Neural progenitor cell (in vitro differentiated cells): ENCODE measurements at regions not wholly inside any gene's neighbourhood (a gene's known extent, or its start where the extent isn't known, plus 50 kb on each side); places are given as distances from the start of the nearest gene placed in this dataset.

ENCODE experiments used
- DNase-seq: peaks from one replicate; pipeline ENCODE4 v3.0.0-alpha.2; 2016; ENCODE audit warnings: low spot score
- H2AFZ ChIP-seq: fragments of 200-600 bp; sonication (generic); replicated peaks from 2 replicates; pipeline ENCODE4 v1.6.1; 2016; ENCODE audit warnings: antibody characterized with exemption
- H3F3A ChIP-seq: fragments of 200-600 bp; sonication (generic); 2 replicates; pipeline ENCODE4 v1.6.1; 2016; ENCODE audit warnings: antibody characterized with exemption, low read depth
- H3K27ac ChIP-seq: fragments of 200-600 bp; sonication (generic); 2 replicates; pipeline ENCODE4 v1.5.1; 2016; ENCODE audit warnings: mild to moderate bottlenecking
- H3K27me3 ChIP-seq: fragments of 200-600 bp; sonication (generic); 2 replicates; pipeline ENCODE4 v1.6.1; 2016; ENCODE audit warnings: mild to moderate bottlenecking, moderate library complexity
- H3K36me3 ChIP-seq: fragments of 200-600 bp; sonication (generic); 2 replicates; pipeline ENCODE4 v1.5.1; 2016
- H3K4me1 ChIP-seq: fragments of 200-600 bp; sonication (generic); 2 replicates; pipeline ENCODE4 v1.6.1; 2016; ENCODE audit warnings: mixed run types
- H3K4me2 ChIP-seq: fragments of 200-600 bp; sonication (generic); 2 replicates; pipeline ENCODE4 v1.6.1; 2016
- H3K4me3 ChIP-seq: fragments of 200-600 bp; sonication (generic); 2 replicates; pipeline ENCODE4 v1.5.1; 2016
- H3K79me2 ChIP-seq: fragments of 200-600 bp; sonication (generic); 2 replicates; pipeline ENCODE4 v1.6.1; 2016; ENCODE audit warnings: low read depth
- H3K9ac ChIP-seq: fragments of 200-600 bp; sonication (generic); 2 replicates; pipeline ENCODE4 v1.6.1; 2016
- H3K9me3 ChIP-seq: fragments of 200-600 bp; sonication (generic); 2 replicates; pipeline ENCODE4 v1.5.1; 2016; ENCODE audit warnings: low read depth
- H4K20me1 ChIP-seq: fragments of 200-600 bp; sonication (generic); 2 replicates; pipeline ENCODE4 v1.6.1; 2016; ENCODE audit warnings: low read depth
- H3K27ac Mint-ChIP-seq: 3 replicates; pipeline ENCODE4 v1.8.0; 2021; ENCODE audit warnings: mixed read lengths
- H3K27me3 Mint-ChIP-seq: 2 replicates; pipeline ENCODE4 v1.8.0; 2022; ENCODE audit warnings: low read depth, mild to moderate bottlenecking, inconsistent platforms, moderate library complexity, mixed read lengths; ENCODE audit not compliant: insufficient read depth
- H3K36me3 Mint-ChIP-seq: 3 replicates; pipeline ENCODE4 v1.8.0; 2021; ENCODE audit warnings: mixed read lengths
- H3K4me1 Mint-ChIP-seq: 3 replicates; pipeline ENCODE4 v1.8.0; 2021; ENCODE audit warnings: mixed read lengths
- H3K4me3 Mint-ChIP-seq: 3 replicates; pipeline ENCODE4 v1.8.0; 2021; ENCODE audit warnings: mild to moderate bottlenecking, moderate library complexity, mixed read lengths
- H3K9me3 Mint-ChIP-seq: 3 replicates; pipeline ENCODE4 v1.8.0; 2020; ENCODE audit warnings: mixed read lengths
- EZH2 ChIP-seq: fragments of 200-600 bp; sonication (generic); IDR thresholded peaks from 2 replicates; pipeline ENCODE4 v1.6.1; 2017; ENCODE audit warnings: antibody characterized with exemption, mild to moderate bottlenecking, moderate library complexity
- EZH2phosphoT487 ChIP-seq: fragments of 200-600 bp; sonication (generic); IDR thresholded peaks from 2 replicates; pipeline ENCODE4 v1.6.1; 2017; ENCODE audit warnings: antibody characterized with exemption
- TF ChIP-seq, protein P1 (sequence below): fragments of 200-600 bp; sonication (generic); IDR thresholded peaks from 2 replicates; pipeline ENCODE4 v1.5.1; 2017; ENCODE audit warnings: antibody characterized with exemption, mild to moderate bottlenecking

DNA sequence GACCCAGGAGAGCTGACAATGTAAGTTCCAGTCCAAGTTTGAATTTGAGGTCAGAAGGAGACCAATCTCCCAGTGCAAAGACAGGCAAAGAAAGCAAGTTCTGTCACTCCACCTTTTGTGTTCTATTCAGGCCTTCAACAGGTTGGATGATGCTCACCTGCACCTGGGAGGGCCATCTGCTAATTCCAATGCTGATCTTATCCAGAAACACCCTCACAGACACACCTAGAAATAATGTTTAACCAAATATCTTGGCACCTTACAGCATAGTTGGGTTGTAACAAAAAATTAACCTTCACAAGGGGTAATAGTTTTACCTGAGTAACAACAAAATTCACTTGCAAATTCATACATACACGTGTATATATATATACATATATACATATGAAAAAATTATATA lies 190.8 kb downstream of the DIRAS2 start:
- no peak overlapping the region for H3K4me3 ChIP-seq
- H3K4me1 ChIP-seq = no peaks in the 10 kb centered on the region
- H3K36me3 ChIP-seq = no peaks in the 10 kb centered on the region
- H3K9ac ChIP-seq = no peak overlapping the region
- Mint-ChIP-seq H3K36me3 (no peaks in the 10 kb centered on the region), H3K4me3 (no peak overlapping the region), H3K4me1 (peaks cover 4% of the 10 kb centered on the region), H3K27ac (no peak overlapping the region), H3K9me3 (peaks cover 7% of the 10 kb centered on the region), H3K27me3 (peaks cover 6% of the 10 kb centered on the region)
- no peak overlapping the region for H3K27ac ChIP-seq
- H3F3A ChIP-seq = no peaks in the 10 kb centered on the region
- no peaks in the 10 kb centered on the region for H4K20me1 ChIP-seq
- H3K4me2 ChIP-seq = no peak overlapping the region
- no peaks in the 10 kb centered on the region for H3K79me2 ChIP-seq
- no peak for TF ChIP-seq EZH2
- no peak for TF ChIP-seq EZH2phosphoT487
- TF ChIP-seq, protein P1, sequence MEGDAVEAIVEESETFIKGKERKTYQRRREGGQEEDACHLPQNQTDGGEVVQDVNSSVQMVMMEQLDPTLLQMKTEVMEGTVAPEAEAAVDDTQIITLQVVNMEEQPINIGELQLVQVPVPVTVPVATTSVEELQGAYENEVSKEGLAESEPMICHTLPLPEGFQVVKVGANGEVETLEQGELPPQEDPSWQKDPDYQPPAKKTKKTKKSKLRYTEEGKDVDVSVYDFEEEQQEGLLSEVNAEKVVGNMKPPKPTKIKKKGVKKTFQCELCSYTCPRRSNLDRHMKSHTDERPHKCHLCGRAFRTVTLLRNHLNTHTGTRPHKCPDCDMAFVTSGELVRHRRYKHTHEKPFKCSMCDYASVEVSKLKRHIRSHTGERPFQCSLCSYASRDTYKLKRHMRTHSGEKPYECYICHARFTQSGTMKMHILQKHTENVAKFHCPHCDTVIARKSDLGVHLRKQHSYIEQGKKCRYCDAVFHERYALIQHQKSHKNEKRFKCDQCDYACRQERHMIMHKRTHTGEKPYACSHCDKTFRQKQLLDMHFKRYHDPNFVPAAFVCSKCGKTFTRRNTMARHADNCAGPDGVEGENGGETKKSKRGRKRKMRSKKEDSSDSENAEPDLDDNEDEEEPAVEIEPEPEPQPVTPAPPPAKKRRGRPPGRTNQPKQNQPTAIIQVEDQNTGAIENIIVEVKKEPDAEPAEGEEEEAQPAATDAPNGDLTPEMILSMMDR = no peak
- no peak for DNase-seq
- no peak overlapping the region for H2AFZ ChIP-seq
- no peaks in the 10 kb centered on the region for H3K9me3 ChIP-seq
- H3K27me3 ChIP-seq = no peaks in the 10 kb centered on the region

DNA sequence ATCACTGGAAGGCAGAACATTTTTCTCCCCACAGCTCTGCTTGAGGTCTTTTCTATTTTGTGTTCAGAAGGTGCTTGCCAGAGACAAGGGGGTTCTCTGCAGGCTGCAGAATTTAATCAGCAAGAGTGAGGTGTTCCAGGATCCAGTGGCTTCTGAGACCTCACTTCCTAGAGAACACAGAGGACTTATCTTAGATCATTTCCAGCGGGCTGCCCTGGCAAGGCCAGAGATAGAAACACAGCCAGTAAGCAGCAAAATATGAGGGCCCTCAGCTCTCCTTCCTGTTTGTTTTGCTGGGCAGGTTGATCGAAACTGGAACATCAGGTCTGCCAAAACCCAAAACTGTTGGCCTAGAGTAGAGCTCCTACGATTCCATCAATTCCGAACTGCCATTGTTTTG lies 187.3 kb downstream of the DIRAS2 start:
- no peaks in the 10 kb centered on the region for H3K79me2 ChIP-seq
- H3K27me3 Mint-ChIP-seq = peaks cover 6% of the 10 kb centered on the region
- TF ChIP-seq EZH2phosphoT487 (no peak), EZH2 (no peak)
- TF ChIP-seq, protein P1 = no peak
- no peaks in the 10 kb centered on the region for H3K36me3 ChIP-seq
- H3K27ac Mint-ChIP-seq = no peak overlapping the region
- no peaks in the 10 kb centered on the region for H3K9me3 ChIP-seq
- H3K4me3 Mint-ChIP-seq = no peak overlapping the region
- no peak overlapping the region for H3K4me2 ChIP-seq
- H4K20me1 ChIP-seq = no peaks in the 10 kb centered on the region
- H3K9ac ChIP-seq = no peak overlapping the region
- H3K4me1 ChIP-seq = peaks cover 9% of the 10 kb centered on the region
- H3K4me1 Mint-ChIP-seq = no peaks in the 10 kb centered on the region
- no peak overlapping the region for H3K4me3 ChIP-seq
- H2AFZ ChIP-seq = no peak overlapping the region
- peaks cover 15% of the 10 kb centered on the region for H3K9me3 Mint-ChIP-seq
- no peak overlapping the region for H3K27ac ChIP-seq
- H3F3A ChIP-seq = no peaks in the 10 kb centered on the region
- no peaks in the 10 kb centered on the region for H3K36me3 Mint-ChIP-seq
- DNase-seq = no peak
- H3K27me3 ChIP-seq = no peaks in the 10 kb centered on the region

DNA sequence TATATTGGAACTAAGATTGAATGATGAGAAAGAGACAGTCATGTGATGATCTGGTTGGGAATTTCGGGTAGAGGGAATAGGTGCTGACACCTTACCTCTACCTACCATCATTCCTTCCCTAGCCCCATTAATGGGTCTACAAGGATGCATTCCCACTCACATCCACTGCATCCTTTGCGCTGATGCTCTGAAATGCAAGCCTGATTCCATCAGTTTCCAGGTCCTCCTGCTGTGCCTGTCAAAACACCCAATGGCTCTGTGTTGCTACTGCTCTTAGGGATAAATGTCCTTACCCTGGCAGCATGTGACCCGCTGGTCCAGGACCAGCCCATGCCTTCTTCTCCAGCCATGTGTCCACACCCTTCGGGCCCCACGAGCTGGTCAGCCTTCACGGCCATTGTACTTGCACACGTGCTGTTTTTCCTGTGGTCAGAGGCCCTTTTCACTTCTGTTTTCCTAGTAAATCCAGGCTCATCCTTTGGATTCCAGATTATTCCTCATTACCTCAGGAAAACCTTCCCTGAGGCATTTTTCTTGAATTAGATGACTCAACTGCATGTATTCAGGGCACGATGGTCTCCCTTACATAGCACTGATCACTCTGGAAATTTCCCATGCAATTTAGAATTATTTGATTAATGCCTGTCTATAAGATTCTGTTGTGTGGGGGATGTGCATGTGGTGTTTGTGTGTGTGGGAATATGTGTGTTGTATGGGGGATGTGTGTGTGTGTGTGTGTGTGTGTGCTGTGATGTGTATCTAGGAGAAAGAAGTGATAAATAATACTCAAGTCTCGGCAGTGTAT lies 185.0 kb downstream of the DIRAS2 start:
- H3K4me1 ChIP-seq = peaks cover 15% of the 10 kb centered on the region
- no peaks in the 10 kb centered on the region for H3K79me2 ChIP-seq
- no peak overlapping the region for H3K27ac ChIP-seq
- H3K4me2 ChIP-seq = no peak overlapping the region
- H3K27me3 ChIP-seq = no peaks in the 10 kb centered on the region
- H3K4me1 Mint-ChIP-seq = no peaks in the 10 kb centered on the region
- H2AFZ ChIP-seq = no peak overlapping the region
- H3K4me3 Mint-ChIP-seq = no peak overlapping the region
- peaks cover 14% of the 10 kb centered on the region for H3K9me3 Mint-ChIP-seq
- H3K36me3 ChIP-seq = no peaks in the 10 kb centered on the region
- peaks cover 6% of the 10 kb centered on the region for H3K27me3 Mint-ChIP-seq
- H3K27ac Mint-ChIP-seq = no peak overlapping the region
- no peaks in the 10 kb centered on the region for H3K36me3 Mint-ChIP-seq
- DNase-seq = no peak
- H3K9me3 ChIP-seq = no peaks in the 10 kb centered on the region
- no peak for TF ChIP-seq EZH2phosphoT487
- TF ChIP-seq EZH2 = no peak
- TF ChIP-seq, protein P1 = no peak
- no peak overlapping the region for H3K9ac ChIP-seq
- H3F3A ChIP-seq = no peaks in the 10 kb centered on the region
- no peaks in the 10 kb centered on the region for H4K20me1 ChIP-seq
- no peak overlapping the region for H3K4me3 ChIP-seq
